ENCODE measurements at regions not wholly inside any gene's neighbourhood (a gene's known extent, or its start where the extent isn't known, plus 50 kb on each side); places are given as distances from the start of the nearest gene placed in this dataset.
A peak's percentile ranks its signal among the peaks of the same experiment; 100 is the strongest.
"Not testable (repeated sequence)": the region's sequence is repeated elsewhere in the genome, so short reads cannot be mapped to it uniquely, and the experiment has no call there.

DNA sequence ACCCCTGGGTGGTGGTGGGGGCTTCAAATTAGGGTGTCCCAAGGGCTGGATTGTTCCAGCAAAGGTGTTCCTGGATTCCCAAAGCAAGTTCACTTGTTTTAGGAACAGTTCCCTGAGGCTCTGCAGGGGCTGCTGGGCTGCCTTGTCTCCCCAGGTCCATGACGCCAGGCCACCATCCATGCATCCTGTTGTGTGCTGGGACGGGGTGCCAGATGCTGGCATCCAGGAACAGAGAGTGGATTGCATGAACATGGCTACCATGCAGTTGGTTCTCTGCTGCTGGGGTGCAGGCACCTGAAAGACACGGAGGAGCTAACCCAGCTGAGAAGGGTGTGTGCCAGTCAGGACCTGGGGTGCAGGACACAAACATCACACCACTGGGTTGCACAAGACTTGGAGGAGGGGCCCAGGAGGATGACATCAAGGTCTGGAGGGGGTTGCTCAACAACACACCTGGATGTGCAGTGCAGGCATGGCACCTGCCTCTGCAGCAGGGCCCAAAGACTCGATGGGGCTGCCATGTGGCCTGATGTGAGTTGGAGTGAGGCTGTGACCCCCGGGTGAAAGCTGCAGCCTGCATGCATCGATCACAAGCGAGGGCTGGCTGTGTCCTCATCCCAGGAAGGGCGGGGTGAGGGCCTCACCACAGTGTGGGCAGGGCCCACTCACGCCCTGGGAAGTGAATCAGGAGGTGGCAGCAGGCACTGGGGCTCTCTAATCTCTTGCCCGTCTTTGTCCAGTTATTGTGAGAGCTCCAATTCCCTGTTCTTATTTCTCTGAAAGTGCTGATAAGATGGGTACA, 74.0 kb upstream of the CLDN5 start:
- no peak overlapping the region for H3K4me3 ChIP-seq (ENCODE audit: low read depth, low read length)
- peak; percentile 69 for DNase-seq (ENCODE audit: low read depth)
- TF ChIP-seq MYC (IDR thresholded peaks at IDR 0.05; ENCODE audit: low read depth, low read length) (no peak), POLR2A (IDR thresholded peaks at IDR 0.05; ENCODE audit: extremely low read depth, insufficient read length) (no peak)
- TF ChIP-seq, protein P1, sequence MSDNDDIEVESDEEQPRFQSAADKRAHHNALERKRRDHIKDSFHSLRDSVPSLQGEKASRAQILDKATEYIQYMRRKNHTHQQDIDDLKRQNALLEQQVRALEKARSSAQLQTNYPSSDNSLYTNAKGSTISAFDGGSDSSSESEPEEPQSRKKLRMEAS (IDR thresholded peaks at IDR 0.05; ENCODE audit: low read depth, low read length), result no peak
- TF ChIP-seq, protein P2, sequence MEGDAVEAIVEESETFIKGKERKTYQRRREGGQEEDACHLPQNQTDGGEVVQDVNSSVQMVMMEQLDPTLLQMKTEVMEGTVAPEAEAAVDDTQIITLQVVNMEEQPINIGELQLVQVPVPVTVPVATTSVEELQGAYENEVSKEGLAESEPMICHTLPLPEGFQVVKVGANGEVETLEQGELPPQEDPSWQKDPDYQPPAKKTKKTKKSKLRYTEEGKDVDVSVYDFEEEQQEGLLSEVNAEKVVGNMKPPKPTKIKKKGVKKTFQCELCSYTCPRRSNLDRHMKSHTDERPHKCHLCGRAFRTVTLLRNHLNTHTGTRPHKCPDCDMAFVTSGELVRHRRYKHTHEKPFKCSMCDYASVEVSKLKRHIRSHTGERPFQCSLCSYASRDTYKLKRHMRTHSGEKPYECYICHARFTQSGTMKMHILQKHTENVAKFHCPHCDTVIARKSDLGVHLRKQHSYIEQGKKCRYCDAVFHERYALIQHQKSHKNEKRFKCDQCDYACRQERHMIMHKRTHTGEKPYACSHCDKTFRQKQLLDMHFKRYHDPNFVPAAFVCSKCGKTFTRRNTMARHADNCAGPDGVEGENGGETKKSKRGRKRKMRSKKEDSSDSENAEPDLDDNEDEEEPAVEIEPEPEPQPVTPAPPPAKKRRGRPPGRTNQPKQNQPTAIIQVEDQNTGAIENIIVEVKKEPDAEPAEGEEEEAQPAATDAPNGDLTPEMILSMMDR (IDR thresholded peaks at IDR 0.05; ENCODE audit: low read depth, low read length), result no peak

DNA sequence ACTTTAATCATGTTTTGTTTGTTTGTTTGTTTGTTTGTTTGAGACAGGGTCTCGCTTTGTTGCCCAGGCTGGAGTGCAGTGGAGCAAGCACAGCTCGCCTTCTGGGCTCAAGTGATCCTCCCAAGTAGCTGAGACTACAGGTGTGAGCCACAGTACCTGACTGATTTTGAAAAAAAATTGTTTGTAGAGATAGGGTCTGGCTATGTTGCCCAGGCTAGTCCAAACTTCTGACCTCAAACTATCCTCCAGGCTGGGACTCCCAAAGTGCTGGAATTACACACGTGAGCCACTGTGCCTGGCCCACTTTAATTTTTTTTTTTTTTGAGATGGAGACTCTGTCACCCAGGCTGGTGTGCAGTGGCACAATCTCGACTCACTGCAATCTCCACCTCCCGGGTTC, 74.8 kb upstream of the CLDN5 start:
- DNase-seq (ENCODE audit: low read depth), result no peak
- H3K4me3 ChIP-seq (ENCODE audit: low read depth, low read length), result no peak overlapping the region
- no peak for TF ChIP-seq MYC (IDR thresholded peaks at IDR 0.05; ENCODE audit: low read depth, low read length)
- TF ChIP-seq, protein P2 (IDR thresholded peaks at IDR 0.05; ENCODE audit: low read depth, low read length), result no peak
- TF ChIP-seq POLR2A (IDR thresholded peaks at IDR 0.05; ENCODE audit: extremely low read depth, insufficient read length), result no peak
- TF ChIP-seq, protein P1 (IDR thresholded peaks at IDR 0.05; ENCODE audit: low read depth, low read length), result no peak

DNA sequence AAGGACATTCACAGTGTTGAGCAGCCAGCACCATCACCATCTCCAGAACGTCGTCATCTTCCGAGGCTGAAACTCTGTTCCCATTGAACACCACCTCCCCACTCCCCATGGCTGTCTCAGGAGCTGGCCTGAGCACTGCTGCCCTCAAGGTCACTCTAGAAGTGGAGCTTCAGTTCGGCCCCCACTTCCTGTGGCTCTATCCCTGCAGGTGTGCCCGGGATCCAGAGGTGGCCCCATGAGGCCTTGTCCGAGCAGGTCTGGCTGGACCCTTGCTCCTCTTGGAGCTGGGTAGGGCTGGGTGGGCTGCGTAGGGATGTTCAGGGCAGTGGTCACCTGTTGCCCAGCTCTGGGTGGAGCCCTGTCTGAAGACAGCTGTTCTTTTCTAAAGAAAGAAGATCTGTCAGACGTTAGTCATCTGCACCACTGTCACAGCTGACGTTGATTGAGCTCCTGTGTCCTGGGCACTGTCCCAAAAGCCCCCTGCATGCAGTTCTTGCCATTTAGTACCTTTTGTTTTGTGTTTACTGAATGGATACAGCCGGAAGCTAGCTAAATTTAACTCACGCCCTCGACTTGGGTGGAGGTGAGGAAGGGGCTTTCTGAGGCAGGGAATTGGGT, 75.5 kb upstream of the CLDN5 start:
- no peak overlapping the region for H3K4me3 ChIP-seq (ENCODE audit: low read depth, low read length)
- DNase-seq (ENCODE audit: low read depth), result no peak
- no peak for TF ChIP-seq MYC (IDR thresholded peaks at IDR 0.05; ENCODE audit: low read depth, low read length)
- TF ChIP-seq, protein P1 (IDR thresholded peaks at IDR 0.05; ENCODE audit: low read depth, low read length), result no peak
- TF ChIP-seq POLR2A (IDR thresholded peaks at IDR 0.05; ENCODE audit: extremely low read depth, insufficient read length), result no peak
- TF ChIP-seq, protein P2 (IDR thresholded peaks at IDR 0.05; ENCODE audit: low read depth, low read length), result no peak

DNA sequence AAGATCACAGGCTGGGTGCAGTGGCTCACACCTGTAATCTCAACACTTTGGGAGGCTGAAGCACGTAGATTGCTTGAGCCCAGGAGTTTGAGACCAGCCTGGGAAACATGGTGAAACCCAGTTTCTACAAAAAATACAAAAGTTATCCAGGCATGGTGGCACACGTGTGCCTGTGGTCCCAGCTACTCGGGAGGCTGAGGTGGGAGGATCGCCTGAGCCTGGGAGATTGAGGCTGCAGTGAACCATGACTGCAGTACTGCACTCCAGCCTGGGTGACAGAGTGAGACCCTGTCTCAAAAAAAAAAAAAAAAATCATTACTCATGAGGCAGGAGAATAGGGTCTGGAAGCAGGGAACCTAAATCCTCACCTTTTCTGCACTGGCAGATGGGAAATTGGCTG, 79.1 kb upstream of the CLDN5 start:
- not testable (repeated sequence) for H3K4me3 ChIP-seq (ENCODE audit: low read depth, low read length); DNase-seq (ENCODE audit: low read depth)

DNA sequence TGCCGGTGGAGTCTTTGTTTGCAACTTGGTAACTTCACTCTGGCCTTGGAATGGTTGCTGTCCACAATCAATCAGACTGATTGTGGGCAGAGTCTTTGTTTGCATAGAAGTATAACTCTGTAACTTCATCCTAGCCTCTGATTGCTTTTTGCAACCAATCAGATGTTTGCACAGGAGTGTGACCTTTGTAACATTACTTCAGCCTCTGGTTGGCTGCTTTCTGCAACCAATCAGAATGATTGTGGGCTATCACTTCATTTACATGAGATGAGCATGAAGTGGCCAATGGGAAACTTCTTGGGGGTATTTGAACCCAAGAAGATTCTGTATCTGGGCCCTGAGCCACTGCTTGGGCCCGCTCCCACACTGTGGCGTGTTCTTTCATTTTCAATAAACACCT, 79.6 kb upstream of the CLDN5 start:
- no peak for DNase-seq (ENCODE audit: low read depth)
- TF ChIP-seq MYC (IDR thresholded peaks at IDR 0.05; ENCODE audit: low read depth, low read length), result no peak
- TF ChIP-seq, protein P1 (IDR thresholded peaks at IDR 0.05; ENCODE audit: low read depth, low read length), result no peak
- H3K4me3 ChIP-seq (ENCODE audit: low read depth, low read length), result no peak overlapping the region

DNA sequence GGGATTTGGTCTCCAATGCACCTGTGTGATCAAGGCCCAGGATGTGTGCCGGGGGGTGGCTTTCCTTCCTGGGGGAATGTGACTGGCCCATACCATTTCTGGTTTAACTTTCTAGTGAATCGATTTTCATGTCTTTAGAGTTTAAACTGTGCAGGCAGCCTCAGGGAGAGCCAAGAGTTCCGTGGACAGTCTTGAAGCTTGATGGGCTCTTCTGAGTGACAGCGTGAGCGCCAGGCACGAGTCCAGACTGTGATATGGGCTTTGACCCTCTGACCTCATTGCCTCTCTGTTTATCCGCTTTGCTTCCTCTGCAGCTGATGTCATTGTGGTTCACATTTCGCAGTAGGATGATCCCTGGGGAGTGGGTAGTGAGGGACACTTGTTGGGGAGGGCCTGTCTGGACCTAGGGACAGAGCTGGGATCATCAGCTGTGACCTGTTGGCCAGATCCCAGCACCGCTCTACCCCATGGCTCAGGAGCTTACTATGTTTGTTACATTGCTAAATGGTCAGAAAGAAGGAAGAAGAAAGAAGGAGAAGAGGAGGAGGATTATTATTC, 80.6 kb upstream of the CLDN5 start:
- peak; percentile 49 for DNase-seq (ENCODE audit: low read depth)
- no peak overlapping the region for H3K4me3 ChIP-seq (ENCODE audit: low read depth, low read length)
- TF ChIP-seq, protein P2 (IDR thresholded peaks at IDR 0.05; ENCODE audit: low read depth, low read length), result no peak
- TF ChIP-seq, protein P1 (IDR thresholded peaks at IDR 0.05; ENCODE audit: low read depth, low read length), result no peak
- TF ChIP-seq MYC (IDR thresholded peaks at IDR 0.05; ENCODE audit: low read depth, low read length) (no peak), POLR2A (IDR thresholded peaks at IDR 0.05; ENCODE audit: extremely low read depth, insufficient read length) (no peak)

All from NB4 (cell line).